Uterus (tissue), 3 donors: ENCODE measurements at regions not wholly inside any gene's neighbourhood (a gene's known extent, or its start where the extent isn't known, plus 50 kb on each side); places are given as distances from the start of the nearest gene placed in this dataset.
"Not testable (repeated sequence)": the region's sequence is repeated elsewhere in the genome, so short reads cannot be mapped to it uniquely, and the experiment has no call there.

Source experiments
- DNase-seq, 2 donors: peaks; one replicate each; pipeline ENCODE4 v3.0.0-alpha.2; 2019 to 2020
- H3K27ac ChIP-seq, 2 donors: fragments of 200-600 bp; sonication (generic); 1 replicate in 1 of 2; 2 replicates in 1 of 2; pipeline ENCODE4 v1.5.1; 2016 to 2018
- H3K27me3 ChIP-seq, 2 donors: fragments of 200-600 bp; sonication (generic); one replicate each; pipeline ENCODE4 v1.5.1; 2018 to 2019; ENCODE audit warnings: control low read depth in 1 of 2
- H3K36me3 ChIP-seq, 2 donors: fragments of 200-600 bp; sonication (generic); one replicate each; pipeline ENCODE4 v1.5.1; 2019; ENCODE audit warnings: control low read depth in 1 of 2
- H3K4me1 ChIP-seq, 2 donors: fragments of 200-600 bp; sonication (generic); one replicate each; pipeline ENCODE4 v1.5.1; 2018 to 2019; ENCODE audit warnings: control low read depth in 1 of 2
- H3K4me3 ChIP-seq, 2 donors: fragments of 200-600 bp; sonication (generic); 1 replicate in 1 of 2; 2 replicates in 1 of 2; pipeline ENCODE4 v1.5.1; 2018 to 2019; ENCODE audit warnings: mild to moderate bottlenecking in 1 of 2
- H3K9me3 ChIP-seq, 2 donors: fragments of 200-600 bp; sonication (generic); one replicate each; pipeline ENCODE4 v1.5.1; 2019; ENCODE audit warnings: control low read depth in 1 of 2
- POLR2A ChIP-seq, 2 donors: fragments of 450-650 bp; IDR thresholded peaks; one replicate each; pipeline ENCODE4 v1.6.1; 2016; ENCODE audit warnings: antibody characterized with exemption in 2 of 2, mild to moderate bottlenecking in 1 of 2, moderate library complexity in 1 of 2
- intact Hi-C: fragments of 100-400 bp; cut with DNase I; formaldehyde crosslinking; loops from one replicate; pipeline ENCODE4 v1.15.1; 2023; ENCODE audit warnings: low total_unique reads
- TF ChIP-seq, protein P1 (sequence below), 4 experiments: fragments of 200-600 bp in 2 of 4; fragments of 450-650 bp in 2 of 4; sonication (generic) in 2 of 4; IDR thresholded peaks; one replicate each; pipeline ENCODE4 v1.5.1; 2016 to 2019; ENCODE audit warnings: antibody characterized with exemption in 4 of 4, mild to moderate bottlenecking in 2 of 4, moderate library complexity in 1 of 4
- donor health status: DM: yes; HTN: yes; CAD: no.

DNA sequence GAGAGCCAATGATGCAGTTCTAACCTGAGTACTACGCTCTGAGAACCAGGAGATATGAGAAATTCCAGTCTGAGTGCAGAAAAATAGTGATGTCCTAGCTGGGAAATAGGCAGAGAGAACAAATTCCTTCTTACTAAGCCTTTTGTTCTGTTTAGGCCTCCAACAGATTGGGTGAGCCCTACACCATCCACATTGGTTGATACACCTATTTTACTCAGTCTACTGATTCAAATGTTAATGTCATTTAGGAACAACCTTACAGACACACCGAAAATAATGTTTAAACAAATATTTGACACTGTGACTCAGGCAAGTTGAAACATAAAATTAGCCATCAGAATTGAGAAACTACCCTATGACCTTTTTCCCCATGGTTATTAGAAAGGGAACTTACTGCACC lies 333.9 kb upstream of the IZUMO3 start:
- no peaks in the 10 kb centered on the region for H3K9me3 ChIP-seq
- H3K27ac ChIP-seq, result no peak overlapping the region
- no peak overlapping the region for H3K4me3 ChIP-seq
- TF ChIP-seq, protein P1, sequence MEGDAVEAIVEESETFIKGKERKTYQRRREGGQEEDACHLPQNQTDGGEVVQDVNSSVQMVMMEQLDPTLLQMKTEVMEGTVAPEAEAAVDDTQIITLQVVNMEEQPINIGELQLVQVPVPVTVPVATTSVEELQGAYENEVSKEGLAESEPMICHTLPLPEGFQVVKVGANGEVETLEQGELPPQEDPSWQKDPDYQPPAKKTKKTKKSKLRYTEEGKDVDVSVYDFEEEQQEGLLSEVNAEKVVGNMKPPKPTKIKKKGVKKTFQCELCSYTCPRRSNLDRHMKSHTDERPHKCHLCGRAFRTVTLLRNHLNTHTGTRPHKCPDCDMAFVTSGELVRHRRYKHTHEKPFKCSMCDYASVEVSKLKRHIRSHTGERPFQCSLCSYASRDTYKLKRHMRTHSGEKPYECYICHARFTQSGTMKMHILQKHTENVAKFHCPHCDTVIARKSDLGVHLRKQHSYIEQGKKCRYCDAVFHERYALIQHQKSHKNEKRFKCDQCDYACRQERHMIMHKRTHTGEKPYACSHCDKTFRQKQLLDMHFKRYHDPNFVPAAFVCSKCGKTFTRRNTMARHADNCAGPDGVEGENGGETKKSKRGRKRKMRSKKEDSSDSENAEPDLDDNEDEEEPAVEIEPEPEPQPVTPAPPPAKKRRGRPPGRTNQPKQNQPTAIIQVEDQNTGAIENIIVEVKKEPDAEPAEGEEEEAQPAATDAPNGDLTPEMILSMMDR (IDR thresholded peaks at IDR 0.05), result no peak
- TF ChIP-seq POLR2A (IDR thresholded peaks at IDR 0.05), result no peak
- no peak for DNase-seq
- H3K36me3 ChIP-seq, result no peaks in the 10 kb centered on the region
- H3K27me3 ChIP-seq, result no peaks in the 10 kb centered on the region
- H3K4me1 ChIP-seq, result no peaks in the 10 kb centered on the region
- intact Hi-C loops, result no loop called here

GRCh38 chr9:24856601-24857000 lies 310.9 kb upstream of the IZUMO3 start:
- intact Hi-C loops, H3K4me1 ChIP-seq, H3K4me3 ChIP-seq, DNase-seq, H3K36me3 ChIP-seq, H3K27me3 ChIP-seq, H3K9me3 ChIP-seq, H3K27ac ChIP-seq: not testable (repeated sequence)

DNA sequence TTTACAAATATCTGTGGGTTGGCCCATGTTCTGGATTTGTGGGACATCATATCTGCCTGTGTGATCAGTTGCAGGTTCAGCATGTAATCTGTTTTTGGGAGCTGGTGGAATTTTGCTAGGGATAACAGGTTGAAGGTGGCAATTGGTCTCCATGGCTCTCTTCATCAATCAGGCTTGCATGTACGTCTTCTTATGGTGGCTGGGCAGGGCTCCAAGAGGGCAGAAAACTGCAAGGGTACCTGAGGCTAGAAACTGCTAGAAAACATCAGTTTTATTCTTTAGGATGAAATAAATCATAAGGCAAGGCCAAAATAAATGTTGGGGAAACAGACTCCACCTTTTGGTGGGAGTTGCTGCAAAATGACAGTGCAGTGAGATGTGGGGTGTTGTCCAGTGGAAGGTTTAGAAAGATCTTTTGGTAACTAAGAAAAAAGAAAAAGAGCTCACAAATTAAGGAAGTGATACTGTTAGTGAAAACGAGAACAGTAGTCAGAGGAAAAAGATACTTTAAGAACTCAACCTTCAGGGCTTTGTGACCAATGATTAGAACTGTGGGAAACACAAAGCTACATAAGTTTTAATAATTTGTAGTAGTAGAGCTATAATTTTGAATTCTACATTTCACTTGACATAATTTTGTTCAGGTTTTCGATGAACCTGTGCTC lies 300.7 kb upstream of the IZUMO3 start:
- intact Hi-C loops, result no loop called here
- Histone ChIP-seq H3K4me1 (no peaks in the 10 kb centered on the region), H3K27me3 (no peaks in the 10 kb centered on the region), H3K36me3 (no peaks in the 10 kb centered on the region), H3K27ac (no peak overlapping the region), H3K9me3 (no peaks in the 10 kb centered on the region), H3K4me3 (no peak overlapping the region)
- no peak for TF ChIP-seq POLR2A (IDR thresholded peaks at IDR 0.05)
- TF ChIP-seq, protein P1 (IDR thresholded peaks at IDR 0.05), result no peak
- no peak for DNase-seq

DNA sequence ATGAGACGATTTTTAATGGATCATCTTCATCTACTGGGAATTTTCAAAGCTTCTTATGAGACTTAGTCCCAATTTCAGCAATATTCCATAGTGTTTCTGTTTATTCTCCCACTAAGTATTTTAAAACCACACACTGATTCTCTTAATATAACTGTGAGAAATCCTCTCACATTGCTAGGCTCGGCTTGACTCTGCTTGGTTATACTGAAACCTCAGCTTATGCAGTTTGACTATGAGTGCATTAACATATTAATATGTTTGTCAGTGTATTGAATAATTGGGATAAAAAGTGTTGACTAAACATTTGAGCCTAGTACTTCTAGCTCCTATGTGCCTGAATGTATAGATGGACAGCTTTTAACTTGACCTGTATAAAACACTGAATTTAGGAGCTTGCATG lies 298.5 kb upstream of the IZUMO3 start:
- intact Hi-C loops, result no loop called here
- no peaks in the 10 kb centered on the region for H3K9me3 ChIP-seq
- H3K27me3 ChIP-seq, result no peaks in the 10 kb centered on the region
- no peak overlapping the region for H3K4me3 ChIP-seq
- H3K4me1 ChIP-seq, result no peaks in the 10 kb centered on the region
- H3K36me3 ChIP-seq, result no peaks in the 10 kb centered on the region
- no peak overlapping the region for H3K27ac ChIP-seq
- no peak for DNase-seq
- TF ChIP-seq POLR2A (IDR thresholded peaks at IDR 0.05), result no peak
- TF ChIP-seq, protein P1 (IDR thresholded peaks at IDR 0.05), result no peak

- no peaks in the 10 kb centered on the region for H3K36me3 ChIP-seq
- H3K9me3 ChIP-seq, result no peaks in the 10 kb centered on the region
- TF ChIP-seq POLR2A (IDR thresholded peaks at IDR 0.05), result no peak
- TF ChIP-seq, protein P1 (IDR thresholded peaks at IDR 0.05), result no peak
- H3K27ac ChIP-seq, result no peak overlapping the region
- H3K4me1 ChIP-seq, result no peaks in the 10 kb centered on the region
- DNase-seq, result no peak
- H3K27me3 ChIP-seq, result no peaks in the 10 kb centered on the region
- no peak overlapping the region for H3K4me3 ChIP-seq
- intact Hi-C loops, result no loop called here
Observed at GRCh38 chr9:24841993-24842392, 296.3 kb upstream of the IZUMO3 start.

GRCh38 chr9:24832307-24832706 lies 286.6 kb upstream of the IZUMO3 start:
- Histone ChIP-seq H3K36me3 (no peaks in the 10 kb centered on the region), H3K4me3 (no peak overlapping the region), H3K9me3 (no peaks in the 10 kb centered on the region), H3K27me3 (no peaks in the 10 kb centered on the region), H3K4me1 (no peaks in the 10 kb centered on the region), H3K27ac (no peak overlapping the region)
- intact Hi-C loops, result no loop called here
- no peak for TF ChIP-seq POLR2A (IDR thresholded peaks at IDR 0.05)
- TF ChIP-seq, protein P1 (IDR thresholded peaks at IDR 0.05), result no peak
- DNase-seq, result no peak
